Transverse colon (tissue), 4 donors: ENCODE measurements at regions not wholly inside any gene's neighbourhood (a gene's known extent, or its start where the extent isn't known, plus 50 kb on each side); places are given as distances from the start of the nearest gene placed in this dataset.

Source experiments
- DNase-seq: peaks from one replicate; pipeline ENCODE4 v3.0.0-alpha.2; 2019
- H3K27ac ChIP-seq, 4 donors: fragments of 200-600 bp; sonication (generic); 2 replicates each; pipeline ENCODE4 v1.5.1; 2016 to 2018; ENCODE audit warnings: inconsistent platforms in 4 of 4
- H3K27me3 ChIP-seq: fragments of 200-600 bp; sonication (generic); 2 replicates; pipeline ENCODE4 v1.5.1; 2017; ENCODE audit warnings: inconsistent platforms
- H3K36me3 ChIP-seq, 4 donors: fragments of 200-600 bp; sonication (generic); 2 replicates each; pipeline ENCODE4 v1.5.1; 2017 to 2019; ENCODE audit warnings: inconsistent platforms in 4 of 4
- H3K4me1 ChIP-seq, 4 donors: fragments of 200-600 bp; sonication (generic); 2 replicates each; pipeline ENCODE4 v1.5.1; 2017 to 2020; ENCODE audit warnings: inconsistent platforms in 4 of 4
- H3K4me3 ChIP-seq, 4 donors: fragments of 200-600 bp; sonication (generic); 1 replicate in 1 of 4; 2 replicates in 3 of 4; pipeline versions ENCODE4 v1.5.1 to v1.6.1; 2017 to 2019; ENCODE audit warnings: inconsistent platforms in 4 of 4
- H3K9me3 ChIP-seq, 2 donors: fragments of 200-600 bp; sonication (generic); 2 replicates each; pipeline ENCODE4 v1.5.1; 2017 to 2019; ENCODE audit warnings: inconsistent platforms in 2 of 2
- EP300 ChIP-seq: sonication (generic); formaldehyde crosslinking; IDR thresholded peaks from one replicate; pipeline ENCODE4 v1.6.1; 2017; ENCODE audit warnings: antibody characterized with exemption, low read depth
- POLR2A ChIP-seq: fragments of 450-650 bp; IDR thresholded peaks from one replicate; pipeline ENCODE4 v1.6.1; 2016; ENCODE audit warnings: antibody characterized with exemption, mild to moderate bottlenecking, moderate library complexity
- POLR2AphosphoS5 ChIP-seq, 3 donors: sonication (generic); formaldehyde crosslinking; IDR thresholded peaks; one replicate each; pipeline ENCODE4 v1.6.1; 2016; ENCODE audit warnings: antibody characterized with exemption in 3 of 3
- WGBS, 2 donors: methylation state at CpG; one replicate each; pipeline ENCODE4 v1.1.5; 2018; ENCODE audit warnings: low coverage in 1 of 2; 5-methylcytosine and 5-hydroxymethylcytosine counted together
- in situ Hi-C, 4 donors: fragments of 200-750 bp; cut with MboI; loops; one replicate each; pipeline versions ENCODE4 v1.15.0 to v1.15.1; 2017; ENCODE audit warnings: low sequenced_read_pairs in 3 of 4, low pct_ligation_motif_present in 1 of 4, low pct_unique_long_range_greater_than_20kb in 1 of 4
- intact Hi-C: fragments of 100-400 bp; cut with DNase I; formaldehyde crosslinking; loops from one replicate; pipeline ENCODE4 v1.15.1; 2023; ENCODE audit warnings: low total_unique reads
- TF ChIP-seq, protein P1 (sequence below), 5 experiments: fragments of 200-600 bp in 3 of 5; fragments of 450-650 bp in 2 of 5; sonication (generic) in 3 of 5; IDR thresholded peaks; 1 replicate in 2 of 5; 2 replicates in 3 of 5; pipeline ENCODE4 v1.5.1; 2016 to 2017; ENCODE audit warnings: antibody characterized with exemption in 5 of 5, inconsistent platforms in 3 of 5, mild to moderate bottlenecking in 2 of 5, moderate library complexity in 1 of 5

DNA sequence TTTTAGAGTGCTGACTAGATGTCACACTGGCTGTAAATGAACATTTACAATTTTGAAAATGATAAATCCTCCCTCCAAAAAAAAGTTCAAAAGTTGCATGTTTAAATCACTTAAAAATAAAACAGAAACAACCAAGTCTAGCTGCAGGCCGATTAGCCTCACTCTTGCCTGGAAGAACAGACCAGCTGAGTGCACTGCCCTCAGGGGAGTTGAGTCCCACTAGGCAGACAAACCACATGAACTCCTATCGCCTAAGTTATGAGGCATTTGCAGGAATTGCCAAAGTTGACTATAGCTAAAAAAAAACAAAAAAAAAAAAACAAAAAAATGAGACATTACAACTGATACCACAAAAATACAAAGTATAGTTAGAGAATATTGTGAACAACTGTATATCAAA lies 510.0 kb downstream of the ANKRD7 start:
- intact Hi-C loops (no loop called here), in situ Hi-C loops (no loop called here)
- 58 to 60% methylated on average over 1 to 2 of the region's 2 CpGs for WGBS, 2 donors

DNA sequence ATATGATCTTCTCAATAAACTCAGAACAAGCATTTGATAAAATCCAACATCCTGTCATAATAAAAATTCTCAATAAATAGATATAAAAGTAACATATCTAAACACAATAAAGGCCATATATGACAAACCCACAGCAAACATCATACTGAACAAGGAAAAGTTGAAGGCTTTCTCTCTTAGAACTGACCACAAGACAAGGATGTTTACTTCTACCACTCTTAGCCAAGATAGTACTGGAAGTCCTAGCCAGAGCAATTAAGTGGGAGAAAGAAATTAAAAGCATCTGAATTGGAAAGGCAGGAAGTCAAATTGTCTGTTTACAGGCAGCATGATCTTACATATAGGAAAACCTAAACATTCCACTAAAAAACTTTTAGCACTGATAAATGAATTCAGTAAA lies 510.9 kb downstream of the ANKRD7 start:
- Histone ChIP-seq H3K27me3 (no peaks in the 10 kb centered on the region), H3K27ac (no peak overlapping the region), H3K4me1 (no peaks in the 10 kb centered on the region), H3K4me3 (no peak overlapping the region), H3K9me3 (no peaks in the 10 kb centered on the region), H3K36me3 (no peaks in the 10 kb centered on the region)
- TF ChIP-seq, protein P1, sequence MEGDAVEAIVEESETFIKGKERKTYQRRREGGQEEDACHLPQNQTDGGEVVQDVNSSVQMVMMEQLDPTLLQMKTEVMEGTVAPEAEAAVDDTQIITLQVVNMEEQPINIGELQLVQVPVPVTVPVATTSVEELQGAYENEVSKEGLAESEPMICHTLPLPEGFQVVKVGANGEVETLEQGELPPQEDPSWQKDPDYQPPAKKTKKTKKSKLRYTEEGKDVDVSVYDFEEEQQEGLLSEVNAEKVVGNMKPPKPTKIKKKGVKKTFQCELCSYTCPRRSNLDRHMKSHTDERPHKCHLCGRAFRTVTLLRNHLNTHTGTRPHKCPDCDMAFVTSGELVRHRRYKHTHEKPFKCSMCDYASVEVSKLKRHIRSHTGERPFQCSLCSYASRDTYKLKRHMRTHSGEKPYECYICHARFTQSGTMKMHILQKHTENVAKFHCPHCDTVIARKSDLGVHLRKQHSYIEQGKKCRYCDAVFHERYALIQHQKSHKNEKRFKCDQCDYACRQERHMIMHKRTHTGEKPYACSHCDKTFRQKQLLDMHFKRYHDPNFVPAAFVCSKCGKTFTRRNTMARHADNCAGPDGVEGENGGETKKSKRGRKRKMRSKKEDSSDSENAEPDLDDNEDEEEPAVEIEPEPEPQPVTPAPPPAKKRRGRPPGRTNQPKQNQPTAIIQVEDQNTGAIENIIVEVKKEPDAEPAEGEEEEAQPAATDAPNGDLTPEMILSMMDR (IDR thresholded peaks at IDR 0.05) = no peak
- TF ChIP-seq POLR2AphosphoS5 (IDR thresholded peaks at IDR 0.05) = no peak
- no peak for TF ChIP-seq EP300
- no peak for TF ChIP-seq POLR2A
- no peak for DNase-seq
- in situ Hi-C loops (no loop called here), intact Hi-C loops (no loop called here)

More for the DNA sequence above, 510.0 kb downstream of the ANKRD7 start:
- no peaks in the 10 kb centered on the region for H3K27me3 ChIP-seq
- TF ChIP-seq POLR2A (no peak), EP300 (no peak), POLR2AphosphoS5 (IDR thresholded peaks at IDR 0.05) (no peak)
- TF ChIP-seq, protein P1 (IDR thresholded peaks at IDR 0.05) = no peak
- no peak overlapping the region for H3K4me3 ChIP-seq
- no peak overlapping the region for H3K27ac ChIP-seq
- no peaks in the 10 kb centered on the region for H3K4me1 ChIP-seq
- DNase-seq = no peak
- no peaks in the 10 kb centered on the region for H3K9me3 ChIP-seq
- H3K36me3 ChIP-seq = no peaks in the 10 kb centered on the region

DNA sequence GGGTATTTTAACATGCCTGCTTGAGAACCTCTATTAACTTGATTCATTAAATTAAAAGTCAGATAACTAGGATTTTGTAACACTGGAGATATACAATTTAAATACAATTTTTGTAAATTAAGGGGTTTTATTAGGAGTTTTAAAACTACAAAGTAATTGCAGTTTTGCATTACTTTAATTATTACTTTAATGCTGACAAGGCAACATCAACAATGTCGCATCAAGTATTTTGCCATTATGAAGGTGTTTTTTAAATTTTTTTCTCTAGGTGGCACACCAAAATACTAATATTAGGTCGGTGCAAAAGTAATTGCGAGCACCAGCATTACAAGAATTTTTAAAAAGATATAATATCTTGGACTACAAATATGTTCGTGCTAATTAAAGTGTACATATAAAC lies 513.4 kb downstream of the ANKRD7 start:
- intact Hi-C loops = no loop called here
- 86 to 92% methylated on average over 4 of the region's 4 CpGs for WGBS, 2 donors
- TF ChIP-seq EP300 = no peak
- TF ChIP-seq, protein P1 (IDR thresholded peaks at IDR 0.05) = no peak
- no peak for TF ChIP-seq POLR2AphosphoS5 (IDR thresholded peaks at IDR 0.05)
- no peak for TF ChIP-seq POLR2A

DNA sequence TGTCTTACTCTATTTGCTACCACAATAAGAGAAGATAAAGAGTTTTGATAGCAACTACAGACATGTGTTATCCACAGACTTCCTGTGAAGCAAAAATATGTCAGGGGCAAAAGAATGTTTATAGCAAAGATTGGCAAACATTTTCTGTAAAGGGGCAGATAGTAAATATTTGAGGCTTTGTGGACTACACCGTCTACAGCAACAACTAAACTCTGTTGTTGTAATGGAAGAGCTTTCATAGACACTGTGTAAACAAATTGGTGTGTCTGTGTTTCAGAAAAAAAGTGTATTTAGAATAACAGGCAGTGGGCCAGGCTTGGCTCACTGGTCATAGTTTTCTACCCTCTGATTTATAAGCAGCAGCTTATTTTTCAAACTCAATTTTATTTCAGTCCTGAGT lies 521.4 kb downstream of the ANKRD7 start:
- Histone ChIP-seq H3K4me1 (no peaks in the 10 kb centered on the region), H3K9me3 (no peaks in the 10 kb centered on the region), H3K27ac (no peak overlapping the region), H3K27me3 (no peaks in the 10 kb centered on the region), H3K36me3 (no peaks in the 10 kb centered on the region), H3K4me3 (no peak overlapping the region)
- TF ChIP-seq POLR2AphosphoS5 (IDR thresholded peaks at IDR 0.05) (no peak), POLR2A (no peak), EP300 (no peak)
- TF ChIP-seq, protein P1 (IDR thresholded peaks at IDR 0.05) = no peak
- 18 to 50% methylated on average over 1 of the region's 1 CpG for WGBS, 2 donors
- in situ Hi-C loops = no loop called here
- DNase-seq = no peak
- intact Hi-C loops = no loop called here

More for the DNA sequence above, 513.4 kb downstream of the ANKRD7 start:
- H3K36me3 ChIP-seq = no peaks in the 10 kb centered on the region
- DNase-seq = no peak
- no peaks in the 10 kb centered on the region for H3K9me3 ChIP-seq
- H3K27ac ChIP-seq = no peak overlapping the region
- in situ Hi-C loops = no loop called here
- no peak overlapping the region for H3K4me3 ChIP-seq
- H3K4me1 ChIP-seq = no peaks in the 10 kb centered on the region
- no peaks in the 10 kb centered on the region for H3K27me3 ChIP-seq
